ENCODE measurements at regions not wholly inside any gene's neighbourhood (a gene's known extent, or its start where the extent isn't known, plus 50 kb on each side); places are given as distances from the start of the nearest gene placed in this dataset.
A peak's percentile ranks its signal among the peaks of the same experiment; 100 is the strongest.
"Not testable (repeated sequence)": the region's sequence is repeated elsewhere in the genome, so short reads cannot be mapped to it uniquely, and the experiment has no call there.

GRCh38 chr10:36455526-36456133 lies 669.8 kb upstream of the ANKRD30A start:
- DNase-seq = no peak

- DNase-seq = no peak
Observed at GRCh38 chr10:36452851-36453250, 672.5 kb upstream of the ANKRD30A start.

- DNase-seq = no peak
Observed at GRCh38 chr10:36451391-36451970, 673.9 kb upstream of the ANKRD30A start.

GRCh38 chr10:36450380-36450779 lies 675.0 kb upstream of the ANKRD30A start:
- DNase-seq = peak in 1 of 58 donors; percentile 14

GRCh38 chr10:36448760-36449691 lies 676.4 kb upstream of the ANKRD30A start:
- DNase-seq = no peak

- no peak for DNase-seq
Observed at GRCh38 chr10:36446881-36447280, 678.5 kb upstream of the ANKRD30A start.

- no peak for DNase-seq
Observed at GRCh38 chr10:36443233-36443632, 682.2 kb upstream of the ANKRD30A start.

- DNase-seq = no peak
Observed at GRCh38 chr10:36441557-36441956, 683.8 kb upstream of the ANKRD30A start.

- DNase-seq = no peak
Observed at GRCh38 chr10:36440539-36440938, 684.9 kb upstream of the ANKRD30A start.

GRCh38 chr10:36437367-36437766 lies 688.0 kb upstream of the ANKRD30A start:
- DNase-seq = no peak

- DNase-seq = no peak
Observed at GRCh38 chr10:36428507-36428906, 696.9 kb upstream of the ANKRD30A start.

- DNase-seq = no peak
Observed at GRCh38 chr10:36425131-36425797, 700.1 kb upstream of the ANKRD30A start.

GRCh38 chr10:36424502-36424901 lies 700.9 kb upstream of the ANKRD30A start:
- DNase-seq = no peak

GRCh38 chr10:36423821-36424248 lies 701.6 kb upstream of the ANKRD30A start:
- no peak for DNase-seq

- no peak for DNase-seq
Observed at GRCh38 chr10:36421992-36422391, 703.4 kb upstream of the ANKRD30A start.

- DNase-seq = no peak
Observed at GRCh38 chr10:36416513-36416912, 708.9 kb upstream of the ANKRD30A start.

- no peak for DNase-seq
Observed at GRCh38 chr10:36412942-36413341, 712.5 kb upstream of the ANKRD30A start.

GRCh38 chr10:36400238-36400637 lies 725.2 kb upstream of the ANKRD30A start:
- DNase-seq = not testable (repeated sequence)

- DNase-seq = no peak
Observed at GRCh38 chr10:36393801-36394200, 731.6 kb upstream of the ANKRD30A start.

- DNase-seq = no peak
Observed at GRCh38 chr10:36391405-36391804, 734.0 kb upstream of the ANKRD30A start.

GRCh38 chr10:36390221-36390620 lies 735.2 kb upstream of the ANKRD30A start:
- DNase-seq = no peak

GRCh38 chr10:36388166-36388565 lies 737.2 kb upstream of the ANKRD30A start:
- no peak for DNase-seq

All from anterior cingulate cortex (tissue), 58 donors.